AG04449 (cell line): ENCODE measurements at regions not wholly inside any gene's neighbourhood (a gene's known extent, or its start where the extent isn't known, plus 50 kb on each side); places are given as distances from the start of the nearest gene placed in this dataset.

Experiments
- CTCF ChIA-PET: fragments of 350-600 bp; formaldehyde crosslinking; extraction: SDS; loops from one replicate; lab custom pipeline; 2021; ENCODE audit warnings: antibody characterized with exemption; lab: Yijun Ruan, JAX
- POLR2A ChIA-PET: fragments of 400-600, 350-600 bp; formaldehyde crosslinking; extraction: SDS; loops from one replicate; lab custom pipeline; 2020; ENCODE audit warnings: antibody characterized with exemption, inconsistent platforms; lab: Yijun Ruan, JAX
- DNase-seq: peaks from one replicate; pipeline ENCODE4 v3.0.0-alpha.2; 2010; ENCODE audit warnings: low read depth, low spot score
- H3K4me3 ChIP-seq: 2 replicates; pipeline ENCODE4 v1.5.1; 2011; ENCODE audit warnings: low read depth, mild to moderate bottlenecking, control low read depth, low read length
- TF ChIP-seq, protein P1 (sequence below): IDR thresholded peaks from one replicate; pipeline ENCODE4 v1.5.1; 2011; ENCODE audit warnings: mild to moderate bottlenecking, moderate library complexity, low read length, control low read depth, inconsistent platforms; ENCODE audit not compliant: insufficient read depth; ENCODE audit errors: missing control alignments

DNA sequence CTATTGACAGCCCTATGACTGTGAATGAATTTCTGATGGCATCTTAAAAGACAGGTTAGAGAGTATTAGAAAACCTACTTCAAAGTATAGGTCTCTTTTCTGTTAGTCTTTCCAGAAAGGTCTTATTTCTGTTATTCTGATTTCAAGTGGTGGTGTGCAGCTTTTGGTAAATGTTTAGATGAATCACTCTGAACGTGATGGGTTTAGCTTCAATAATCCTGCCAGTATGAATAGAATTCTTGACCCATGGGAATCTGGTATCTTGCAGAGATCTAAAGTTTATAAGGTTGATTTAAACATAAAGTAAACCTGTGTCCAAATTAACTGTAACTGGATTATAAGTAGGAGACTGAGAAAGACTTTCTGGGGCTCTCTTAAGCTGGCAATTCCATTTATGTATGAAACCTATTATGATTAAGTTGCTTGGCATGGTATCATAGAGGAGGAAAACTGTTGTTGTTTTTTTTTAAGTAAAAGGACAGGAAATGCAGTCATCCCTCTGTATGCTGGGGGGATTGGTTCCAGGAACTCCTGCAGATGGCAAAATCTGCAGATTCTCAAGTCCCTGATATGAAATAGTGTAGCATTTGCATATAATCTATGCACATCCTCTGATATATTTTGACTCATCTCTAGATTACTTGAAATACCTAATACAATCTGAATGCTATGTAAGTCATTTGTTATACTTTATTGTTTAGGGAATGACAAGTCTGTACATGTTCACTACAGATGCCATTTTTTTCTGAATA is 77.0 kb upstream of the ADAMTS19 start:
- ChIA-PET CTCF (no interaction called here), POLR2A (no interaction called here)
- TF ChIP-seq, protein P1, sequence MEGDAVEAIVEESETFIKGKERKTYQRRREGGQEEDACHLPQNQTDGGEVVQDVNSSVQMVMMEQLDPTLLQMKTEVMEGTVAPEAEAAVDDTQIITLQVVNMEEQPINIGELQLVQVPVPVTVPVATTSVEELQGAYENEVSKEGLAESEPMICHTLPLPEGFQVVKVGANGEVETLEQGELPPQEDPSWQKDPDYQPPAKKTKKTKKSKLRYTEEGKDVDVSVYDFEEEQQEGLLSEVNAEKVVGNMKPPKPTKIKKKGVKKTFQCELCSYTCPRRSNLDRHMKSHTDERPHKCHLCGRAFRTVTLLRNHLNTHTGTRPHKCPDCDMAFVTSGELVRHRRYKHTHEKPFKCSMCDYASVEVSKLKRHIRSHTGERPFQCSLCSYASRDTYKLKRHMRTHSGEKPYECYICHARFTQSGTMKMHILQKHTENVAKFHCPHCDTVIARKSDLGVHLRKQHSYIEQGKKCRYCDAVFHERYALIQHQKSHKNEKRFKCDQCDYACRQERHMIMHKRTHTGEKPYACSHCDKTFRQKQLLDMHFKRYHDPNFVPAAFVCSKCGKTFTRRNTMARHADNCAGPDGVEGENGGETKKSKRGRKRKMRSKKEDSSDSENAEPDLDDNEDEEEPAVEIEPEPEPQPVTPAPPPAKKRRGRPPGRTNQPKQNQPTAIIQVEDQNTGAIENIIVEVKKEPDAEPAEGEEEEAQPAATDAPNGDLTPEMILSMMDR: no peak
- H3K4me3 ChIP-seq: no peak overlapping the region
- DNase-seq: no peak

DNA sequence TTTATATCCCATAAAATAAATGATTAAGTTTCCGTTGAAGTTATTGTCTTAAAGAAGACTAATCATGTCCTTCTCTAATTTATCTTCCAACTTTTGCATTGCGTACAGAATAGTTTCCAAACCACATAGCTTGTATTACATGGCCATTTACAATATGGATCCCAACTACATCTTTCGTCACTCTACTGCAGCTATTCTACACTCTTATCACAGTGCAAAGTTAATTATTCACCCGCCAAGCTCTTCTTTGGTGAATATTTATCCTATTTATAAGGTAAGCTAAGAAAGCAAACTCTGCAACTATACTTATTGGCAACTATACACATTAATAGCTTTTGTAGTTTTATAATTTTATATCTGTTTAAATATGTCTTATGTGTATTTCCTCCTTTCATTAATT is 75.9 kb upstream of the ADAMTS19 start:
- ChIA-PET CTCF (no interaction called here), POLR2A (no interaction called here)
- TF ChIP-seq, protein P1: no peak
- no peak for DNase-seq
- H3K4me3 ChIP-seq: no peak overlapping the region

DNA sequence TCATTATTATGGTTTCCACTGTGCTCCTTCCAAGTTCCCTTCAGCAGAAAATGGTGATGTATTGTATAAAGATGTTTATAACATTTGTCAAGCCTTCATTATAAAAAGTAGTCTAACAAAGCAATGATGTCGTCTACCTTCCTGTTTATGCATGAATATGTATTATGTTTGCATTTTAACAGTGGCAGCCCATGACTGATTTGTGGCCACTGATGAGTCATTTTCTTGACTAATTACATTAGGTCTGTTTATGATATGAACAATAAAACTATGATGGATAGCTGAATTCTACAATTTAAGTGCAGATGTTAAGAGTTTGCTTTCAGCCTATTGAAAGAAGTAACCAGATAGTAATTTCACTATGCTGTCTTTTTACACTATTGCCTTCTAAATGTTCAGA is 75.4 kb upstream of the ADAMTS19 start:
- CTCF ChIA-PET: no interaction called here
- POLR2A ChIA-PET: no interaction called here
- no peak overlapping the region for H3K4me3 ChIP-seq
- TF ChIP-seq, protein P1: no peak
- no peak for DNase-seq

DNA sequence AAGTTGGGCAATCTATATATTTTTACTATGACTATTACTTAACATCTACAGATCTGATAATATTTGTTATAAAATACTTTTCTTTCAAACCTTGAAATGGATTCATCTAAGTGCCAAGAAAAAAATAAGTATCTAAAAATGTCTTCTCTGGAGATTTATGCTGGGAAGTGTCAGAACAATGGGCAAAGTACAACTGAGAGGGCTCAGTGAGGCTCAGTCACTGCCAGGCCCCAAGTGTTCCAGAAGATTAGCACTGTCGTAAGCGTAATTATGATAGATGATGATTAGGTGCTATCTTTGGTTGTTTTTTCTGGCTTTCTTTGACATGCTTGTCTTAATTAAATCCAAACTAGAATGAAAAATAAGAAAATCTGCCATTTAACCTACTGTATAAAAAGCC is 72.2 kb upstream of the ADAMTS19 start:
- TF ChIP-seq, protein P1: no peak
- POLR2A ChIA-PET: no interaction called here
- CTCF ChIA-PET: no interaction called here
- no peak overlapping the region for H3K4me3 ChIP-seq
- DNase-seq: no peak

DNA sequence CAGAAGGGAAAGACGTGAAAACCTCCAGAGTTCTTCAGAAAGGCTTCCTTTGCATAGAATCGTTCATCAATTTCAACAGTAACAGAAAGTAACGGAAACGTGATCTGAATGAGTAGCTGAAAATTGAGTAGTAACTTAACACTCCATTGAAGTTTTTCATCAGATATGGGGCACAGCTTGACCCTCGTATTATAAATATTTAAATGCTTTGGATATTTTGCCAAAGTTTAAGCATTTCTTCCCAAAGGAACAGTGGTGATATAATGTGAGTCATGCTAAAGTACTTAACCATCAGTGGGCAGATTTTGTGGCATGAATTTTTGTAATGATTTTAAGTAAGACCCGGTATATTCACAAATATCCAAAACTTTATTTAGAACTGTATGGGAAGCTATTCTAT is 67.4 kb upstream of the ADAMTS19 start:
- ChIA-PET CTCF (no interaction called here), POLR2A (no interaction called here)
- DNase-seq: no peak
- H3K4me3 ChIP-seq: no peak overlapping the region
- TF ChIP-seq, protein P1: no peak

DNA sequence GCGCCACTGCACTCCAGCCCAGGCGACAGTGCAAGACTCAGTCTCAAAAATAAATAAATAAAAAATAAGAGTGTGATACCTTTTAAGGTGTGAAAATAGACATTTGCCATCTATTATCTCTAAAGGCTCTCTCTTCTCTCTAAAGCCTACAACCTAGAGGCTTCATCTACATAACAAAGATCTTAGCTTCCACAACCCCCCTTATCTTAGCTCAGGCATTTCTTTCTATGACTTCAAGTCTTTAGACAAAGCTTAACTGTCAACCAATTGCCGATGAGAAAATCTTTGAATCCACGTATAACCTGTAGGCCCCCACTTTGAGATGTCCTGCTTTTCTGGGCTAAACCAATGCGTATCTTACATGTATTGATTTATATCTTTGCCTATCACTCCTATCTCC is 64.9 kb upstream of the ADAMTS19 start:
- TF ChIP-seq, protein P1: no peak
- POLR2A ChIA-PET: no interaction called here
- CTCF ChIA-PET: no interaction called here
- no peak overlapping the region for H3K4me3 ChIP-seq
- DNase-seq: no peak
